PC-3 (cell line): ENCODE measurements at regions not wholly inside any gene's neighbourhood (a gene's known extent, or its start where the extent isn't known, plus 50 kb on each side); places are given as distances from the start of the nearest gene placed in this dataset.

ENCODE experiments used
- CTCF ChIP-seq: fragments of 300-600 bp; sonication (generic); conservative IDR thresholded peaks from 2 replicates; pipeline ENCODE4 v1.5.1; 2017; ENCODE audit warnings: antibody characterized with exemption, low read depth, mild to moderate bottlenecking, low read length
- EZH2 ChIP-seq: fragments of 300-600 bp; sonication (generic); IDR thresholded peaks from one replicate; pipeline ENCODE4 v1.6.1; 2017; ENCODE audit warnings: antibody characterized with exemption, mild to moderate bottlenecking, low read length; ENCODE audit not compliant: unreplicated experiment
- EZH2phosphoT487 ChIP-seq: fragments of 300-600 bp; sonication (generic); IDR thresholded peaks from 2 replicates; pipeline ENCODE4 v1.6.1; 2018; ENCODE audit warnings: mild to moderate bottlenecking, antibody characterized with exemption, low read length, borderline replicate concordance

- TF ChIP-seq CTCF = no peak
- no peak for TF ChIP-seq EZH2
- no peak for TF ChIP-seq EZH2phosphoT487
These were observed 189.0 kb upstream of the PRDM1 start for GRCh38 chr6:105897131-105897530.
